ENCODE measurements at regions not wholly inside any gene's neighbourhood (a gene's known extent, or its start where the extent isn't known, plus 50 kb on each side); places are given as distances from the start of the nearest gene placed in this dataset.

DNA sequence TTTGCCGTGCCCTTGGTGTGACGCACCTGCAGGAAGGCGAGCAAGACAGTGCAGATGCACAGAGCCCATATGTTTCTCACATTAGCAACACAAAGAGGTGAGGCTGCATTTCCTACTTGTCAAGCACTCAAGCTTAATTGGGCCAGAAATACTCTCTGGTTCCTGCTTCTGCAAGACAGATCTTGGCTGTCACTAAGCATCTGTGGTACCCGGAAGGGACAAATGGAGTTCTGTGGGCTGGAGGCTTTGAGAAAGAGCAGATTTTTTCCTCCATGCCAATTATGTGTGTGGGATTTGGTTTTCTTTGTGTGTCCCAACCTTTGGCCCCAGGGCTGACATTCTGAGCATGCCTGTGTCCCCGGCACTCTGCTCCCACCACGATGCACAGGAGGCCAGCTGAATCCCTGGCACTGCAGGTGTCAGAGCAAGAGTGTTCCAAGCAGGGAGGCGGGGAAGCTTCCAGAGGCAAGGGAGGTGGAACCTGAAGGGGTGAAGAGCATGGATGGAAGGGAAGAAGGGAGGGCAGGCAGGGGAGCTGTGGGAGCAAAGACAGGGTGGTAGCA lies 52.0 kb upstream of the STUM start:
- intact Hi-C loops (cut with DNase I; ENCODE audit: low total_unique reads): no loop called here
- Histone ChIP-seq H3K27ac (no peak overlapping the region), H3K9me3 (no peaks in the 10 kb centered on the region), H3K4me3 (no peak overlapping the region), H3K27me3 (no peaks in the 10 kb centered on the region), H3K4me1 (no peaks in the 10 kb centered on the region), H3K36me3 (no peaks in the 10 kb centered on the region)
- TF ChIP-seq CTCF (IDR thresholded peaks at IDR 0.05): no peak
- TF ChIP-seq POLR2A (IDR thresholded peaks at IDR 0.05): no peak
- DNase-seq: no peak

GRCh38 chr1:226497276-226497833 lies 51.2 kb upstream of the STUM start:
- intact Hi-C loops (cut with DNase I; ENCODE audit: low total_unique reads): no loop called here
- Histone ChIP-seq H3K9me3 (no peaks in the 10 kb centered on the region), H3K27ac (no peak overlapping the region), H3K4me1 (no peaks in the 10 kb centered on the region), H3K27me3 (no peaks in the 10 kb centered on the region), H3K4me3 (no peak overlapping the region), H3K36me3 (no peaks in the 10 kb centered on the region)
- TF ChIP-seq CTCF (IDR thresholded peaks at IDR 0.05) (no peak), POLR2A (IDR thresholded peaks at IDR 0.05) (no peak)
- DNase-seq: no peak

DNA sequence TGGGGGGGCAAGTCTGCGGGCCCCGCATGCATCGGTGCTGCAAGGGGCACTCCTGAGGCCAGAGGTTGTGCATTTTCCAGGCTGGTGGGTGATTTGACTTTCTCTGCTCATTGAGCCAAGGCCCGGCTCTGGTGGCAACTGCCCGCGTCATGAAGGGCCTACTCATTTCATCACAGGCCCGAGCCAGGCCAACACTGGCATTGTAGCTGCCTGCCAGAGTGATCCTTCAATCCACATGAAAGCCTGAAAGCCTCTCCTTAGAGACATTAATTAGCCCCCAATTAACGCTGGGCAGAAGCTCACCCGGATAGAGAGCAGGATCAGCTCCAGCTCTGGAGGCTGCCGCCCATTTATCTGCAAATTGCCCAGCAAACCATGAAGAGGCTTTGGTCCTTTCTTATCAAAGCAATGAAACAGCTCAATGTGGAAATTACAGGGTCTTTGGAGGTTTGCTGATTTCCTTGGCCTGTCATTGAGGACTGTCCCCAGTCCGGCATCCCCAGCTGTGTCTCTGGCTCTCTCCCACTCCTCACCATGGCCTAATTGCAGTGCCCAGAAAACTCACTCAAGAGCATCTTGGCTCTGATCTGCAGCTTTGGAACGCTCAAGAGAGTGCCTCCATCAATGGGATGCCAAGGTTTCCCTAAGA lies 50.4 kb upstream of the STUM start:
- no peaks in the 10 kb centered on the region for H3K36me3 ChIP-seq
- intact Hi-C loops (cut with DNase I; ENCODE audit: low total_unique reads): no loop called here
- TF ChIP-seq CTCF (IDR thresholded peaks at IDR 0.05) (no peak), POLR2A (IDR thresholded peaks at IDR 0.05) (no peak)
- H3K27ac ChIP-seq: no peak overlapping the region
- DNase-seq: no peak
- no peaks in the 10 kb centered on the region for H3K9me3 ChIP-seq
- H3K27me3 ChIP-seq: no peaks in the 10 kb centered on the region
- H3K4me1 ChIP-seq: no peaks in the 10 kb centered on the region
- H3K4me3 ChIP-seq: no peak overlapping the region

- no peak for TF ChIP-seq CTCF (IDR thresholded peaks at IDR 0.05)
- TF ChIP-seq POLR2A (IDR thresholded peaks at IDR 0.05): no peak
- intact Hi-C loops (cut with DNase I; ENCODE audit: low total_unique reads): no loop called here
- H3K4me1 ChIP-seq: no peaks in the 10 kb centered on the region
- H3K27ac ChIP-seq: no peak overlapping the region
- no peaks in the 10 kb centered on the region for H3K36me3 ChIP-seq
- no peaks in the 10 kb centered on the region for H3K9me3 ChIP-seq
- no peak overlapping the region for H3K4me3 ChIP-seq
- H3K27me3 ChIP-seq: no peaks in the 10 kb centered on the region
- DNase-seq: no peak
Measured at GRCh38 chr1:226498640-226499008, 49.9 kb upstream of the STUM start.

Measured in uterus (tissue), 3 donors.